AML-193 (cell line): ENCODE measurements at regions not wholly inside any gene's neighbourhood (a gene's known extent, or its start where the extent isn't known, plus 50 kb on each side); places are given as distances from the start of the nearest gene placed in this dataset.
"Not testable (repeated sequence)": the region's sequence is repeated elsewhere in the genome, so short reads cannot be mapped to it uniquely, and the experiment has no call there.

ENCODE experiments used
- DNase-seq, 2 experiments: peaks; one replicate each; lab custom pipeline; 2025; lab: John Stamatoyannopoulos, UW

DNA sequence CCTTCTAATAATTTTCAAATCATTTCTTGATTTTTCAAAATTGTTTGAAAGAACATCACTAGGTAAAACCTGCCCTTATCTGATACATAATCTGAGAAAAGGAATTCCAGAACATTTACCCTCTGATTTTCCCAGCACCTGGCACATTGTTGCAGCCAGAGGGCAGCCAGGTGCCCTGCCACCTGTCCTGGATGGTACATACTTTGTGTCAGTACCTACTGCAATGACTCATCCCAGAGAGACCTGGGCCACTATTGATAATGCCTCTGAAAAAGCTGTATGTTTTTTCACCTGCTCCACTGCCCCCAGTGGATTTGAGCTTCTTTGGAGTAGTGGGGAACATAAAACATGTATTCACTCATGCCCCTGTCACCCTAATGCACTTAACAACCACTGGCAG lies 648.9 kb upstream of the GBE1 start:
- no peak for DNase-seq

DNA sequence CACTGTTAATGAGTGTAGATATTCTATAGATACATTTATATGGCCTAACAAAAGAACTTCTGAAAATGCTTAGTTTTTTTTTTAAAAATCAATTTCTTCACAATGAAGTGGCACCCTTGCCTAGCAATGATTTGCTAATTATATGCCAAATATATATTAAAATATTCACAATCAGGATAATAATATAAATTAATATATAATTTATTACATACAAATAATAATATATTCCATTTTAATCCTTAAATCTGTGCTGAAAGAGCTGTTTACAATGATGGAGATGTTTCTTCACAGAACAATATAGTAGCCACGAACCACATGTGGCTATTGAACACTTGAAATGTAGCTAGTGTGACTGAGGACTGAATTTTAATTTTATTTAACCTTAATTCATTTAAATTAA lies 648.4 kb upstream of the GBE1 start:
- DNase-seq = no peak

DNA sequence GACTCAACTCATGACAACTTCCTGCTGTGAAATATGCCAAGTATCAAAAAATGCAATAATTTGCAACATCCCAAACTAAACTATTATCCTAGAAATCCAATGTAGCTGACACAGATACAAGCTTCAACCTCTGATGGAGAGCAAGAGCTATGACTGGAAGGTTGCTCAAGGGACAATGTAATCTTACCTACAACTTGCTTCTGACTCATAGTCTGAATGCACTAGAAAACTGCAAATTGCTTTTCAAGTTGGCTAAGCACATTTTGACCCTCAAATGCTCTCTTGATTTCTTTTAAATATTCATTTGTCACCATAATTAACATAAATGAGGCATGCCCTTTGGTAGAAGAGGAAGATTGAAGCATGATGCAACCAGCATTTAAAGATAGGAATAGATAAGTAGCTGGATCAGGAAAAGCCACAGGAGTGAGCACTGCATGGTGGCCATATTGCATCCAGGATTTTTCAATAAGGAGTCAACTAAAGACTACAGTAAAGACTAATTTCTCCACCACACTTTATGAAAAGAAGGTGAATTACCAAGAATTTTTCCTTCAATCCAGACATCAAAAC lies 630.8 kb upstream of the GBE1 start:
- DNase-seq = no peak

DNA sequence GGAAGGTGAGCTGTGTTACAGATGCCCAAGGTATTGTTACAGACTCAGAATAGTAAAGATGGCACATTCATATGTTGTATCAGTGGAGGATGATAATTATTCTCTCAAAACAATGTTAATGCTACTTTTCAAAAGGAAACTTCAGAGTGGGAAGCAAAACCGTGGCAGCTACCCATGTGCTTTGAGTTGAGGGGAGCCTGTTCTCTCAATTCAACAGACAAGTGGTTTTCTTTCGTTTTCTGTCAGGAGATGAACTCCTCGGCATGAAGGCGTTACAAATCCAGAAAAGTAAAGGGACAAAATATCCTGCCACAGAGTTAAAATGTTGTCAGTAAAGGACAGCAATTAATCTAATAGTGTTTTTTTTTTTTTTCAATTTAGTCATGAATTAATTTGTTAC lies 629.4 kb upstream of the GBE1 start:
- no peak for DNase-seq

DNA sequence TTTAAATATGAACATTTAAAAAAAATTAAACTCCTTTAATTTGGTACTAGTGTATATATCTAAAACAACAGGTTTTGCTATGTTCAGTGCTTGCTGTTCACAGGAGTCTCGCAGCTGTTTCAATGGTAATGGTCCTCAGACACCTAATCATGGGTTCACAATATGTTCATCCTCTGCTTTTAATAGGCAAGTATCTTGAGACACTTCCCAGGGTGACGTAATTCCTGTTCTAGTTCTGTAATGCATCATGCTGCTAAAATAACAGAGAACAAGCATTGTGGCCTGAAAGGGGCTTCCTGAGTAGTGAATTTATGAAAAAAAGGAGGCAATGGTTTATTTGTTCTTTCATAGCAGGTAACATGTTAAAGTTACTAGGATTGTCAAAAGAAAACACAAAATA lies 625.2 kb upstream of the GBE1 start:
- DNase-seq = no peak

DNA sequence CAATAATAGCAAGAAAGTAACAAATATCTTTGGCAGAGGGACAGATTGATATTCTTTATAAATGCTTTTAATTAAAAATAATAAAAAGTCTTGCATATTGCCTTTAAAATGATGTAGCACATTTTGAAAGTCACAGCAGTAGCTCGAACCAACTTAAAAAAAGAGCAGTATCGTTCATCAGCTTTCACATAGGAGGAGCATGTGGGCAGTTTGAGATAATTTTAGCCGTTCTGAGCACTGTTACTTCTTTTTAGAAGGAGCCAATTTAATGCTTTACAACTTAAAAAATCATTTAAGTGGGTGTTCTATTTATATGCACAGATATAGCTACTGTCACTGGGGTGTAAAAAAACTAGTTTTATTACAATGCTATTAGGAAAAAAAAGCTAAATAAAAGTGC lies 622.7 kb upstream of the GBE1 start:
- DNase-seq = no peak

DNA sequence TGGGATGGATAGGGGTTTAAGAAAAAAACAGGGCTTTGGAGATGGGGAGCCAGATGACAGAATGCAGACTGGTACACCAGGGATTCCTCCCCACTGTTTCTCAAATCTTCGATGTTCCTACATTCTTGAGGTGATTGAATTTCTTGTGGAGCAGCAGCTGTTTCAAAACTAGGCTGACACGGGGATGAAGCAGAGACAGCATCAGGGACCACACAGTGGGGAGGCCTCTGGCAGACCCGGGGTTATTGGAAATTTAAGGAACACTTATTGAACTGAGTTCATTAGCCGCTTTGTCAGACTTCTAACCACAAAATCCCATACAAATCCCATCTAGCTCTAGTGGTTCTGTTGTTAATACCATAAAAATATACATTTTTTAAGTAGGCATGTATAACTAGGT lies 621.4 kb upstream of the GBE1 start:
- DNase-seq = no peak

DNA sequence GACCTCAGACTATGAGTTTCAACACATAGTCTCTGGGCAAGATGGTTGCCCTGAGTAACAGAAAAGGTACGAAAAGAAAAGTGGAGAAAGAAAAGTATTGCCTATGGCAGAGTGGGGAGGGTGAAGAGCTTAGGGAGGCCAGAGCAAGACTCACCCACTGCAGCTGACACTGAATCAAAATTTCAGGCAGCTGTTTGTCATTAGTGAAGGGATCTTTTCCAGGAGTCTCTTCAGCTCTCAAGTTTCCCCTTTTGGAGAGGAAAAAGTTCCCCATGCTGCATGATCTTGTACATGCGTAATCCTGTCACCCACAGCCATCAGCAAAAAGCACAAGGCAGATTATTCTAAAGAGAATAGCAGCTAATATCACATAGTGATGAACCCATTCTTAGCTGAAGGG lies 616.9 kb upstream of the GBE1 start:
- no peak for DNase-seq

DNA sequence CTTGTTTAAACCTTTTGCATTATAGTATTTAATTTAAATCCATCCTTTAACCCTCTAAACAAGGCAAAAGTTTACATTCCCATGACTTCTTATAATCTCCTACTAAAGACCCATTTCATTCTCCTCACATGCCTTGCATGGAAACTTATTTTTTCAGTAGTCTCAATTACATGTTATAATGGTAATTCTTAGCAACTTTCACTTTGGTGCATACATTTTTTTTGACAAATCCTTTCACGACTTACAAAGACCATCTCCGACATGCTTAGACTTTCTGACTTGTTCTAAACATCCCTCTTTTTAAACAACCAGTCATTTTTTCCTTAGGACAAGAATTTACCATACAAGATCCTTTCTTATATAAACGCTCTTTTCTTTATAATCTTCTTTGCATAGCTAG lies 615.4 kb upstream of the GBE1 start:
- DNase-seq = no peak

DNA sequence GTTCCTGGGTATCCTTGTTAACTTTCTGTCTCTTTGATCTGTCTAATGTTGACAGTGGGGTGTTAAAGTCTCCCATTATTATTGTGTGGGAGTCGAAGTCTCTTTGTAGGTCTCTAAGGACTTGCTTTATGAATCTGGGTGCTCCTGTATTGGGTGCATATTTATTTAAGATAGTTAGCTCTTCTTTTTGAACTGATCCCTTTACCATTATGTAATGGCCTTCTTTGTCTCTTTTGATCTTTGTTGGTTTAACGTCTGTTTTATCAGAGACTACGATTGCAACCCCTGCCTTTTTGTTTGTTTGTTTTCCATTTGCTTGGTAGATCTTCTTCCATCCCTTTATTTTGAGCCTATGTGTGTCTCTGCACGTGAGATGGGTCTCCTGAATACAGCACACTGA lies 612.4 kb upstream of the GBE1 start:
- not testable (repeated sequence) for DNase-seq

DNA sequence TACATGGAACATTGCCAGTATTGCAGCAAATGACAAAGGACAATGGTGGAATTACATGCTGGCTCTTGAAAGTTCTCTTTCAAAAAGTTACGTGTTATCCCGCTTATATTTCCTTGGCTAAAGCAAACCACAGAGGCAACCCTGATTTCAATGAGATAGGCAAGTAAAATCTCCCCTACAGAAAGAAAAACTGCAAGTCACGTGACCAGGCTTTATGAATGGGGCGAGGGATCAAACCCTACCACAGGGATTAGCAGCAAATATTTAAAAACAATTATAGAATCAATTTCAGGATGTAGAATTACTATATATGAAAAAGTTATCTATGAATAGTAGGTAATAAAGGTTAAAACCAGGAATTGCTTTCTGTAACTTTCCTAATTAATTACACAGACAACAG lies 603.4 kb upstream of the GBE1 start:
- DNase-seq = no peak

DNA sequence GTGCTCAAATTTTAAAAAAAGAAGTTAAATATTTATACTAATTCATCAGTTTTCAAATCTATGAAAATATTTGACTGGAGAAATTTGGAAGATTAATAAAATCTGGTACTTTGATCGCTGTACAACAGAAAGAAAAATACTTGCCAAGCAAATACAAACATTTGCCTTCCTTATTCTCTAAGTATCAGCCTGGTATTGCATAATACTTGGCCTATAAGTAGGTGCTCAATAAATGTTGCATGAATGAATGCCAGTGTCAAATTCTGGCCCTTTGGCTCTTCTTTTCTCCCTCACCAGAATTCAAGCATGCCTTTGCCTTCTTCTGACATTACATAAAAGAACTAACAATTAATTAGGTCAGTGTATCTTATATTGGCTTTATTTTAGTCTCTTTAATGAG lies 601.7 kb upstream of the GBE1 start:
- DNase-seq = no peak

DNA sequence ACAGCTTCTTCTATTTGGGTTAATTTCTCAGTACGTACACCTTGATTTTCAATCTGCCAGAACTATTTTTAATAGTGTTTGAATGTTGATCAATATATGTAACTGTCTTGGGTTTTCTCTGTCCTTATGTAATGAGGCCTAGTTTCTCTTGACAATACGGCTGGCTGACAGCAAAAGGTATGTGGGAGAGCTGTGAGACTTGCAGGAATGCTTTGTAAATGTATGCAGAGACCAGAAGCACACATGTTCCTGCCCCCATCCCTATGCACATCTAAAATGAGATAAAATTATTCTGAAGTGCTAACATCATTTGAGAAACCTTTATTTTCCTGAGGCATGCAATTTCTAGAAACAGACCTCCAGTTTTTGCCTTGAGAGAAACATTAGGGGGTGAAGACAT lies 593.8 kb upstream of the GBE1 start:
- DNase-seq = no peak

DNA sequence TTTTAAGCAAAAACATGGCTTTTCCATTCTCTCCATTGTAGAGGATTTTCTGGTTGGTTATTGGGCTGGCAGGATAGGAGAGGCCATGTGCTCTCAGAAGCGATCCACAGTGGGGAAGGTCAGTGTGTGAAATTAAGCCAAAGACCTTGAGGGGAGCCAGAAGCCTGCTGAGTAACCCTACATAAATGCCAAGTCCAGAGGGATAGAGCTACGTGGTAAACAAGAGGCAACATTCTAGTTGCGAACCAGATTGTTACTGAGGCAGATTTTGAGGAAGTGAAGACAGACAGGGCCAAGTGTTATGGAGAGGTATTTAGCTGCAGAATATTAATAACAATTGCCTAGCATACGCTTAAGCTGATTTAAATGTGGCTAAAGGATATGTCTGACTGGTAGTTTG lies 592.8 kb upstream of the GBE1 start:
- no peak for DNase-seq

DNA sequence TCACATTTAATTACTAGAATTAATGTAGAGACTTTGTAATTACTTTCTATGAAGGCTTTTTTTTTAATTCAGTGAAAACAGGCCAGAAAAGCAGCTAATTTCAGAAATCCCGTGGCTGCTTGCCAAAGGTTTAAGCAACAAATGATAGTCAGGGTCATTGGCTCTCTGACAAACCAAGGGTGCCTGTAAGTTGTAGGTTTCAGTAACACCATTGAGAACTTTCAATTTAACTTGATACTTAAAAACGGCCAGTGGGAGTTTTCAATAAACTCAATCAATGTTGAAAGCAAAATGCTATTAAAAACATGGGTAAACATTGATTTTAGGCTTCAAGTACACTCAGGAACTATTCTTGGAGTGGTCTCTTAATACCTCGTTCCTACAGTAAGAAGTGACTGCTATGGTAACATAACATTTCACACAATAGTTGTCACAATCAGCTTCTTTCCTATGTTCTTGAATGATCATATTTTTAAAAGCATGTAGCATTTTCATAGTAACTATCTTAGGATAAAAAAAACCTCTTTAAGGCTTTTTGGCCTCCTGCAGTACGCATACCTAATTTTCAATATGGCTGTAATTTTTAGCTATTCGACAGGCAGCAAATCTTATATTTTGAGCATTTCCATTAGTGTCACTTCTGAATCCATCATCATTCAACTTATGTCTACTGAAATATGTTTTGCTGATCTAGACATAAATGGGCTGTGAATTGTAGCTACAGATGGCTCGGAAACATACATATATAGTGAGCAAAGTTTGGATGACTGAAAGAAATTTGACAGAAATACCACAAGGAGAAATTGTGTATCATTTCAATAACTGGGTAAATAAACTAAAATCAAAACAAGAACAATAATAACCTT lies 592.1 kb upstream of the GBE1 start:
- no peak for DNase-seq

DNA sequence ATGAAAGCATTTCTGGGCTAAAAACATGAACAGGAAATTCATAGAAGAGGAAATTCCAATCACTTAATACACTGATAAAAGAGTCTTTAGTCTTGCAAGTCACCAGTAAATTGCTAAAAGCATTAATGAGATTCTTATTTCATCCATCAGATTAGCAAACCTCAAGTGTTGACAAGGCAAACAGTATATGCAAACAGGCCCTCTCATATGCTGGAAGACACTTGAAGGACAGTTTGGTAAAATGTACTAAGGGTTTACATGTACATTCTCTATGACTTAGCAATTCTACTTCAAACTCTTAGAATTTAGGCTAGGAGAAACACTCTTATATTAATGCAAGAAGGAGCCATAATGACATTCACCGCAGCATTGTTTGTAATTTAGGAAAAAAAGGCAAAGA lies 586.1 kb upstream of the GBE1 start:
- no peak for DNase-seq

DNA sequence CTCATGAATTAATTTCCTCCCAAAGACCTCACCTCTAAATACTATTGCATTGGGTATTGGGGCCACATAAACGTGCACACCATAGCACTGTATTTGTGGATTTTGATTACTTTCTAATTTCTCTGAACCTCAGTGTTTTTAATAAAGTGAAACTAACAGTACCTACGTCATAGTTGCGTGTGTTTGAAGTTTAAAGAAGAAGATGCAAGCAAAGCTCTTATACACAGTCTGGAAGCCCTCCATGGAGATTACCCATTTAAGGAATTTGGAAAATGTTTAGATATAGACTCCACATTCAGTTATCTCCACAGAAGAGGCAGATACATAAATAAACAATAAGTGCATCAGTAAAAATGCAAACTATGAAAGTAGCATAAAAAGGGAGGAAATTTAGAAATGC lies 581.1 kb upstream of the GBE1 start:
- no peak for DNase-seq

DNA sequence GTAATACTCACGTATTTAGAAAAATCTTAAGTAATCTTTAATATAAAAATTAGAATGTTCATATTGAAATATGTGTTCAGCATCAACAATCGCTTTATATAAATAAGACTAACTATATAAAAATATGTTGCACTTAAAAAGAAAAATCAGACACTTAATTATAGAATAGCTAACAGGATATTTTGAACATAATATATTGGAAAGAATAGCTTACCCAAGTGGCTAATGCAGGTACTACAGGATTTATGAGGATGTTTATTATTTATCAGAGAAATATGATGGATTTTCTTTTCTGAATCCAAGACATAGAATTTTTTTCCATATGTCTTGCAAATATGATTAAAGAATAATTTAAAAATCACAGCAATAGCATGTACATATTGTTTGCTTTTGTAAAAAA lies 567.9 kb upstream of the GBE1 start:
- DNase-seq = peak; percentile 8 to 31

DNA sequence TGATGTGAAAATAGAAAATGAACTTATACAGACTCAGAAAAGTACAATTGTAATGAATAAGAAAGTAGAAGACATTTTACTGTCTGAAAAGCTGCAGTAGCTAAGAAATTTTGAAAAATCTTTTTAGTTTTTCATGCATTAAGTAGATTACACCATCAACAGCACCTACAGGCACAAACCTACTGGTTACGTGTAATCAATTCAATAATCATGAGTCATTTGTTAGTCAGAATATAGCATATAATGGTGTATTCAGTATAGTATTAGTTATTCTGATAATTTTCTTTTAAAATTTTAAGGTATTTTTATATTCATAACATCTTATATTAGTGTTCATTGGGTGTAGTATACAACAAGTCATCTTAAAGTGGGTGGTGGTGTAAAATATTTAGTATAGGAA lies 550.5 kb upstream of the GBE1 start:
- DNase-seq = no peak

DNA sequence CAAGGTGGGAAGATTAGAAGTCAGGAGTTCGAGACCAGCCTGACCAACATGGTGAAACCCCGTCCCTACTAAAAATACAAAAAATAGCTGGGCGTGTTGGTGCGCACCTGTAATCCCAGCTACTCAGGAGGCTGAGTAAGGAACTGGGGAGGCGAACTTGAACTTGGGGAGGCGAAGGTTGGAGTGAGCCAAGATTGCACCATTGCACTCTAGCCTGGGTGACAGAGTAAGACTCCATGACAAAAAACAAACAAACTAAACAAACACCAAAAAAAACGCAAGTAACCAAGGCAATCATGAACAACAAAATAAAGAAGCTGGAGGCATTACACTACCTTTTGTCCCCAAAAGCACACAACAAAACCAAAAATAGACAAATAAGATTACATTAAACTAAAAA lies 547.3 kb upstream of the GBE1 start:
- no peak for DNase-seq

DNA sequence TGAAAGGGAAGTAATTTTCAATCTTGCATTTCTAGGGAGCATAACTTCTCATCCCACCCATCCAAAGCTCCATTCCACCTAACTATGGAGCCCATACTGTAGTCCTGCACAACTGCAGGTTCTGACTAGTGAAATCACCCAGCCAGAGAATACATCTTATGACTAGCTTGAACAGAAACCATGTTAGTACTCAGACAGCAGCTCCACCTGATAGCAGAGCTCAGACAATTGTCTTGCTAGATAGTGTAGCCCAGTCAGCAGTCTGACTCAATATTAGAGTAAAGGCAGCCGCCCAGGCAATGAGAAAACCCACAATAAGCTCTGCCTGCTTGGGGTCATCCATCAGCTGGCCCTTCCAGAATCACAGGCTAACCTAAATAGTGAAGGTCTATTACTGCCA lies 544.7 kb upstream of the GBE1 start:
- no peak for DNase-seq

DNA sequence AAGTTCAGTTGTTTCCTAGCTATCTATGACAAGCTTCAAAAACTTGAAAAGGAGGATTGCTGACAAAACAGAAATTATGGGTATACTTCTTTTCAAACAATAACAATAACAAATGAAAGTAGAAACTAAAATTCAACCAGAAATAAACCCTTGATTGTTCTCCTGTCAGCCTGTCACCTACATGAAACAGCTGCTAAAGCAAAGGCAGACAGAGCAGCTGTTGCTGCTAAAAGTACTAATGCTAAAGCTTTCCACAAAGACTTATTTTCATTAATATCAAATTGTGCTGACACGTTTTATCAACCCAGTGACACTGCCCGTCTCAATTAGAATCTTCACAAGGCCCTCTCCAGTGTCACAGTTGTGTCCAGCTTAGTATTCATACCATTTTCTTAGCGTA lies 533.2 kb upstream of the GBE1 start:
- DNase-seq = no peak

DNA sequence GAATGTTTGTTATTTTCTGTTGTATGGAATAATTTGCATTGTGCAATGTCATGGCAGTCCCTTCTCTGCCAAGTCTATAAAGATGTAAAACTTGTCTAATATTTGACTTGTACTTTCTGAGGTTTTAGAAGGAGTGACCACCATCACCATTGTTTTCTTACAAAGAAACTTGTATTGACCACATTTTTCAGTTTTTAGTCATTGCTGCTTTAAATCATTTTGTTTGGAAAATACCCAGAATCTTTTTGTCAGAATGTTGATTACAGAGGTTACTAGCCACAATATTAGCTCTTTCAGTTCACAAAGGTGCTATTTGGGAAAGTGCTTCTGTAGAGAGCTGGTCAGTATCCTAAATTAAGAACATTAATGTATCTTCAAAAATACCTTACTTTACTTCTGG lies 532.4 kb upstream of the GBE1 start:
- no peak for DNase-seq

DNA sequence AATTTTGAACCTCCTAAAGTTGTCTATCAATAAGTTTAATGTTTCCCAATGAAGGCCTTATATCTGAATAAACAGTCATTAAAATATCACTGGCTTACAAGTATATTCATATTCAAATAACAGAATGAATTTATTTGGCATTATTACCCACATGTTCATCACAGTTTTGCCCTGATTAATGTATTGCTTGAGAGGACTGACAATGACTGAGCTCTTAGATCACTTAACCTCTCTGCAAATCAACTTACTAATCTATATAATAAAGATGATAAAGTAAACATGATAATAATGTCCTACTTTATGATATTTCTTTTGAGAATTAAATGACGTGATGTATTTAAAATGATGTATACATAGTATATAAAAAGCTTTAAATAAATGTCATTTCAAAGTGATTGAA lies 532.0 kb upstream of the GBE1 start:
- DNase-seq = no peak
